ENCODE measurements at regions not wholly inside any gene's neighbourhood (a gene's known extent, or its start where the extent isn't known, plus 50 kb on each side); places are given as distances from the start of the nearest gene placed in this dataset.

DNA sequence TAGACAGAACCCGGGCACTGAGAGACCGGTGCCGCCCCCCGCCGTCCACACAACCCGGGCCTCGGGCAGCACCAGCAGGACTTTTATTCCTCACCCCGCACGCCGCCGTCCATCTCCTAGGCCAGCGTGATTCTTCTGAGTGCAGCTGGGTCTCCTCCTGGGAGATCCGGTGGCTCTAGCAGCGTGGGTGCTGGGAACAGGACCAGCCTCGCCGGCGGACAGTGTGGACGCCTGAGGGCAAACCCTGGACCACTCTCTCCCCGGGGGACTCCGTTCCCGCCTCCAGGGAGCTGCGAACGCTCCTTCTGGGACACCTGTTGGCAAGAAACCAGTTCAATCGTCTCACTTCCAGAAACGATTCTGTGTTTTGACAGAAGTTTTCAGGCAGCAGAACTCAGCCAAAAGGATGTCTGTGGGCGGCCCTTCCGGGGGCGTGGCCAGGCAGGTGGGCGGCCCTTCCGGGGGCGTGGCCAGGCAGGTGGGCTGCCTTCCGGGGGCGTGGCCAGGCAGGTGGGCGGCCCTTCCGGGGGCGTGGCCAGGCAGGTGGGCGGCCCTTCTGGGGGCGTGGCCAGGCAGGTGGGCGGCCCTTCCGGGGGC, 130.7 kb downstream of the DLL1 start:
- no TSS peak for BruUV-seq (replicated peaks)
- no peak for DNase-seq (ENCODE audit: low read depth, low spot score)
- intact Hi-C loops (cut with micrococcal nuclease): loop anchor here (1.0 kb wide), 1 partner anchor 14 kb away; no protein-coding TSS in a partner anchor
- TF ChIP-seq GATA2 (IDR thresholded peaks at IDR 0.05; ENCODE audit: insufficient read depth, insufficient read length, low read depth, low read length): no peak
- TF ChIP-seq, protein P1, sequence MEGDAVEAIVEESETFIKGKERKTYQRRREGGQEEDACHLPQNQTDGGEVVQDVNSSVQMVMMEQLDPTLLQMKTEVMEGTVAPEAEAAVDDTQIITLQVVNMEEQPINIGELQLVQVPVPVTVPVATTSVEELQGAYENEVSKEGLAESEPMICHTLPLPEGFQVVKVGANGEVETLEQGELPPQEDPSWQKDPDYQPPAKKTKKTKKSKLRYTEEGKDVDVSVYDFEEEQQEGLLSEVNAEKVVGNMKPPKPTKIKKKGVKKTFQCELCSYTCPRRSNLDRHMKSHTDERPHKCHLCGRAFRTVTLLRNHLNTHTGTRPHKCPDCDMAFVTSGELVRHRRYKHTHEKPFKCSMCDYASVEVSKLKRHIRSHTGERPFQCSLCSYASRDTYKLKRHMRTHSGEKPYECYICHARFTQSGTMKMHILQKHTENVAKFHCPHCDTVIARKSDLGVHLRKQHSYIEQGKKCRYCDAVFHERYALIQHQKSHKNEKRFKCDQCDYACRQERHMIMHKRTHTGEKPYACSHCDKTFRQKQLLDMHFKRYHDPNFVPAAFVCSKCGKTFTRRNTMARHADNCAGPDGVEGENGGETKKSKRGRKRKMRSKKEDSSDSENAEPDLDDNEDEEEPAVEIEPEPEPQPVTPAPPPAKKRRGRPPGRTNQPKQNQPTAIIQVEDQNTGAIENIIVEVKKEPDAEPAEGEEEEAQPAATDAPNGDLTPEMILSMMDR (IDR thresholded peaks at IDR 0.05; ENCODE audit: extremely low read depth in 1 of 2, insufficient read depth in 1 of 2, low read depth in 1 of 2, low read length in 2 of 2): no peak
- TF ChIP-seq MYC (IDR thresholded peaks at IDR 0.05; ENCODE audit: low read depth, low read length): no peak
- no peak for TF ChIP-seq FOS (IDR thresholded peaks at IDR 0.05; ENCODE audit: borderline replicate concordance, insufficient read depth, low read length)
- no peak for TF ChIP-seq JUN (IDR thresholded peaks at IDR 0.05; ENCODE audit: borderline replicate concordance, insufficient read depth, insufficient read length, low read depth)
- TF ChIP-seq, protein P2, sequence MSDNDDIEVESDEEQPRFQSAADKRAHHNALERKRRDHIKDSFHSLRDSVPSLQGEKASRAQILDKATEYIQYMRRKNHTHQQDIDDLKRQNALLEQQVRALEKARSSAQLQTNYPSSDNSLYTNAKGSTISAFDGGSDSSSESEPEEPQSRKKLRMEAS (IDR thresholded peaks at IDR 0.05; ENCODE audit: insufficient read depth, insufficient read length): no peak
- dilution Hi-C loops (cut with MboI; ENCODE audit: extremely low pct_ligation_motif_present, low sequenced_read_pairs): no loop called here
- no peak overlapping the region for H3K27ac ChIP-seq (ENCODE audit: insufficient read depth, low read depth, low read length)
- no peaks in the 10 kb centered on the region for H3K9me1 ChIP-seq (replicated peaks; ENCODE audit: control insufficient read depth, extremely low read depth, insufficient read depth, low read length)
- no peaks in the 10 kb centered on the region for H4K20me1 ChIP-seq (replicated peaks; ENCODE audit: control insufficient read depth, extremely low read depth, insufficient read depth, low read length)
- H3K4me2 ChIP-seq (ENCODE audit: insufficient read depth, low read length): no peak overlapping the region
- no peaks in the 10 kb centered on the region for H3K9me3 ChIP-seq (replicated peaks; ENCODE audit: control insufficient read depth, insufficient read depth, low read length)
- H3K27me3 ChIP-seq (ENCODE audit: control insufficient read depth in 2 of 2, insufficient read depth in 2 of 2, low read length in 2 of 2): no peaks in the 10 kb centered on the region
- no peaks in the 10 kb centered on the region for H3K4me1 ChIP-seq (ENCODE audit: control insufficient read depth, extremely low read depth, insufficient read depth, low read length)
- H3K9ac ChIP-seq (replicated peaks; ENCODE audit: extremely low read depth, insufficient read depth, low read length): no peak overlapping the region
- ChIA-PET CTCF (no interaction called here), POLR2A (no interaction called here)
- no peaks in the 10 kb centered on the region for H3K36me3 ChIP-seq (ENCODE audit: control insufficient read depth in 2 of 2, extremely low read depth in 1 of 2, insufficient read depth in 2 of 2, low read length in 2 of 2)
- H2AFZ ChIP-seq (ENCODE audit: low read depth, low read length): no peak overlapping the region
- H3K4me3 ChIP-seq (replicated peaks in 1 of 3; ENCODE audit: insufficient read depth in 1 of 3, low read depth in 1 of 3, low read length in 3 of 3): no peak overlapping the region
- no peak for FAIRE-seq
- H3K79me2 ChIP-seq (ENCODE audit: control insufficient read depth, insufficient read depth, low read length): no peaks in the 10 kb centered on the region
